GM18498 (cell line): ENCODE measurements at regions not wholly inside any gene's neighbourhood (a gene's known extent, or its start where the extent isn't known, plus 50 kb on each side); places are given as distances from the start of the nearest gene placed in this dataset.

ENCODE experiments used
- ATAC-seq: cut with Tn5 transposase; IDR thresholded peaks from one replicate; pipeline ENCODE4 v1.9.1; 2021; ENCODE audit warnings: mild to moderate bottlenecking, moderate library complexity; ENCODE audit not compliant: unreplicated experiment

DNA sequence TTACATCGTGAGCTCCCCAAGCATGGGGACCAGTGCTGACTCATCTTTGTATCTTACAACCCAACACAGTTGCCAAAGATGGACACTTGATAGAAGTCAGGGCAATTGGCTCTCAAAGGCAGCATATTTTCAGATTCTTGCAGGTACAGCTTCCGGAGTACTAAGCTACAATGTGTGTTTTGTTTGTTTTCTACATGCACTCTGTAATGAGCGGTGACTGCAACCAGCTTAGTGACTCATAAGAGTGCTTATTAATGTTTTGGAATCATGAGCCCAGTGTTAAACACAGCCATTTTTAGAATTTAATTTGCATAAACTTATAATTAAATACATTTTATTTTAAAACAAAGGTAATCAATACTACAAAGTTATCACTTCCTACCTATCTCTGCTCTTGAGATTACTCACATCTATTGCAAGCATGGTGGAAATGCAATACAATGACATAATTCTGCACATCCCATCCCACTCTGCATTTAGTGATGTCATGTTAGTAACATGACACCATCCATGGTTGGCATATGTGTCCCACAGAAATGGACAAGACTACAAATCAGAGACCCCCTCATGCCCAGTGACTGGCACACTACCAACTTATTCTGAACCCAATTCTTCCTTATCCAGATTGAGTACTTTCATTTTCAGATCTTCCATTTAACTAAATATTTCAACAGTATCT lies 399.8 kb upstream of the ST6GAL2 start:
- no peak for ATAC-seq

DNA sequence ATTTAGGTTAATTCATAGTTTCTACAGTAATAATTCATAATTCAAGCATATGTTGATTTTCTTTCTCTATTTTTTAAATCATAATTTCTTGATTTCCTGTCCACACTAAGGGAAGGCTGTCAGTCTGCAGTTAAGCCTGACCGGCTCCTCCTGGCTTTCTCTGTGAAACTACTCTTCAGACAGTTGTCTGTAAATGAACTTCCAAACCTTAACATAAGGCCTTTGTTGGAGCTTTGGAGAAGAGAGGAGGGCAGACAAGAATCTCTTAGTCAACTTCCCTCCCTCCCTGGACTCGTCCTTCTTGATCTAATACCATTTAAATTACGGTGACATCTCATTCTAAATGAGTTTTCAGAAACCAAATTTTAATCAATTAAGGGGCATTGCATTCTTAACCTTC lies 404.1 kb upstream of the ST6GAL2 start:
- ATAC-seq = no peak

DNA sequence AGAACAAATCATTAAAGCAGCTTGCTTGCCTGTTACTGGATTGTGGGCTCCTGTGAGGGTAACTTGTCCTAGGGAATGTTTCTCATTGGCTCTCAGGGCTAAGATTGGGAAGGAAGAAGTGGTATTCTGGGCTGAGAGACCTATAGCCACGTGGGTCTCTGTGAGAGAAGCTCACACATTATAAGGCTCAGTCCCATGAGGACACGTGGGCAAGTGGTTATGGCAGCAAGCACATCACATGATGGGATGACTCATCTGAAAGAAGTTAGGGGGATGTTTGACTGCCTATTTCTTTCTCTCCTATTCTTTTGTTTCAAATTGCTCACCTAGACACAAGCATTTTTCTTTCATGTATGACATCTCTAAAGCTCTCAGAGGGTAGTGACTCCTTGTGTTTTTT lies 418.0 kb upstream of the ST6GAL2 start:
- ATAC-seq = no peak

DNA sequence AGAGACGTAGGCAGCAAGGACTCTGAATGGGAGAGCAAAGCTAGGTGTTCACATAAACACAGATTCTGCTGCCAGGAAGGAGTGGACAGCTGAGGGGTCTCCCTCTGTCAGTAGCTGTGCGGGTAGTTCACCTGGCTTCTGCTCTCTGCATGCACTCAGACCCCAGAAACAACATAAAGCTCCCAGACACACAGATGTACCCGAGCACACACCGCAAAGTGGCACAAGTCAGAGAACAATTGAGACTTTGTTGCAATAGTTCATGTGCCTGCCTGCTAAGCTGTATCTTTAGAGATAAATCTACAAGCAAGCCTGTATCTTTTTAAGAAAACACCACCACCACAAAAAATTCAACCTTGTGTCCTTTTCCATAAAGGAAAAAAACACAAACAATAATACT lies 420.0 kb upstream of the ST6GAL2 start:
- ATAC-seq = no peak

DNA sequence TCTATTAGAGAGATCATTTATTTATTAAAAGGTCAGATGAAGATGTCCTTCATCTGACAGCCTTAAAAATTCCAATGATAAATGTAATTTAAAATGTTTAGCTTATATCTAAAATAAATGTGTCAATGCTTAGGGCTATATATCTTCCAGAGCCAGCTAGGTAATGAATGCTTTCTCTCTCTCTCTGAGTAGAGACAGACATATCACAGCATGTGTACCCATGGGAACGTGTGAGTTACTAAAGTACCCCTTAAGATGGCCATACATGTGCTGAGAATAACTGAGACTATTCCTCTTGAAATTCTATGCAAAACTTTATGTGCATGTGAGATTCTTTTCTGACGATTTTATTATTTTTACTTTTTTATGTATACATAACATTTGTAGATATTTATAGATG lies 420.9 kb upstream of the ST6GAL2 start:
- no peak for ATAC-seq

DNA sequence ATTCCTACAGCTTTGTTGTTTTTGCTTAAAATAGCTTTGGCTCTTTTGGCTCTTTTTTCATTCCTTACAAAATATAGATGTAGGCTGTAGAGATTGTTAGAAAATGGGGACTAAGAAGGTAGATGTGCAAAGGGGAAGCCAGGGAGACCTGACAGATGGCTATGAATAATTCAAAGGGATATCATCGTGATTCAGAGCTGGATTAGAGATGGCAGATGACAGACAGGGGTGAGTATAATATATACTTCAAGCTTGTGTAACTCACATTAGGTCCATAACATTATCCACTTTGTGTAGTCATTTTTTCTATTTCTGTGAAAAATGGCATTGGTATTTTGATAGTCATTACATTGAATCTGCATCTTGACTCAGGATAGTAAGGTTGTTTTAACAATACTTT lies 422.9 kb upstream of the ST6GAL2 start:
- no peak for ATAC-seq

DNA sequence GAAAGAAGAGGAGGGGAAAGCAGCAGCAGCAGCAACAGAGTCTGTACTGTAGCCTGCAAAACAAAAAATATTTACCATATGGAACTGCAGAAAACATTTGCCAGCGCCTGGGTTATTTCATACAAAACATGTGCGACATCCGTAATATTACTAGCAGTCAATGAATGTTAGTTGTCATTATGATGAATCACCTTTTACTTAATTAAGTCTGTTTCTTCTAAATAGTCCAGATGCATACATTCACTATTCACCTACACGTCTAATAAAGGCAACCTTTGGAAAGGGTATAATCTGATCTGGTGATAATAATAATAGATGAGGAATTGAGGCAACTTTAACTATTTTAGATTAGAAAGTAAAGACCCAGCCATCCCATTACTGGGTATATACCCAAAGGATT lies 426.3 kb upstream of the ST6GAL2 start:
- no peak for ATAC-seq

DNA sequence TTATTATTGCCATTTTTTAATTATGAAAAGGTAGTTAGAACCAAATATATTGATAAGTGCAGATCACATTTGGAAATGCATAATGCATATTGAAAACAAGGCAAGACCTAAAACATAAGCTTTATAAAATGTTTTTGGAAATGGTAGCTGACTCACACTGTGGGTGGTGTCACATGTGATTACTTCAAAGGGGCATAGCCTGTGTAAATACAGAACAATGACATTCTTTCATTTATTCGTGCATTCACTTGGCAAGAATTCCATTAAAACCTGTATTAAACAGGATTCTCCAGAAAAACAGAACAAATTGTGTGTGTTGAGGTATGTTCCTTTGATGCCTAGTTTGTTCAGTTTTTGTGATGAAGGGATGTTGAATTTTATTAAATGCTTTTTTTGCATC lies 427.3 kb upstream of the ST6GAL2 start:
- ATAC-seq = no peak

DNA sequence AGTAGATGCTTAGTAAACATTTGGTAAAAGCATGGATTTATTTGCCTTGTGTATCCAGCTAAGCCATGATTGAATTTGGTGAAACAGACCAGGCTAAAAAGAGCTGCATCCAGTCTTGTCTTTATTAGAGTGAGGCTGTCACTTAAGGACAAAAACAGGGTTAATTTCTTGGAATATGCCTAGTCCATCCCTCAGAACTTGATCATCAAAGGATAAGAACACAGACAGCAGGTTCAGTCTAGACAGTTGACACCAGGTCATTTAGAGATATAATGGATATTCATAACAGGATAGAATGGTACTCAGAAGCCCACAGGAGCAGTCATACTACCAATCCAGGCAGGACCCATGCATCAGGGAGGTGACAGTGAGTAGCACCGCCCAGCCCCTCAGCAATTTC lies 434.9 kb upstream of the ST6GAL2 start:
- no peak for ATAC-seq

DNA sequence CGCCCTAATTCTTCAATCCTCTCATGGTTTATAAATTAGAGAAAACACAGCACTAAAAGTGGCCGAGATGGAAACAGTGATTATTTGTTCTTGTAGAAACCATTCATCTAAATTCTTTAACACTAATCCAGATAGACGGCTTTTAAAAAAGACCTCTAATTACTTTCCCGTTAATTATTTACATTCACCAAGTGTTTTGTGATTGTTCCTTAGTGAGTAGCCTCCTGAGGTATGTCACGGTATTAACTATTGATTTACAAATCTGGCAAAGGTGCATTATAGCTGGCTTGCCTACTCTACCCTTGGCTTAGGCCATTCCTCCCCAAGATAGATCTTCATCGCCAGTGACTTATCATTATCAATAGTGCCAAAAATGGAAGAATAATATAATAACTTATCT lies 436.4 kb upstream of the ST6GAL2 start:
- no peak for ATAC-seq

DNA sequence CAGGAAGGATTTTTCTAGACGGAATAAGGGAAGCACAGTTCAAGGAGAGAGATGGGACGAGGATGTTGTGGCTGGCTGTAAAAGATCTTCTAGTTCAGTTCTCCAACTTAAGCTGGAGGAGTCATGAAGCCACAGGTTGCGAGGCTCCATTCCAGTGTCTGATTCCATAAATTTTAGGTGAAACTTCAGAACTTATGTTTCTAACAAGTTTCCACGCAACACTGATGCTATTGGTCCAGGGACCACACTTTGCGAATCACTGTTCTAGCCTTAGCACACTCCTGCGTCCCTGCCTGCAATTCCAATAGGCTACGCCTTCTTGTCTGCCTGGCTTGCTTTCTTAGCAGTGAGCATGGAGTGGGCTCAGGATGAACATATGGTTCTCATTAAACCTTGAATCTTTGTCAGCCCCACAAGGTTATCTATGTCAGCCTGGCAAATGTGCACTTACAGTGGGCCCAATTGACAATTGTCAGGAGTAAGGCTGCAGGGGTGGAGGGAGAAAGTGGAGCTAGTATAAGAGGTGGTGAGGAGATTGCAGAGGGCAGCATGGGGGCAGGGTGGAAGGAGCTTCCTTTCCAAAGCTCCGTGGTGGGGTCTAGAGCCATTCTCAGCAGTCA lies 438.1 kb upstream of the ST6GAL2 start:
- no peak for ATAC-seq

DNA sequence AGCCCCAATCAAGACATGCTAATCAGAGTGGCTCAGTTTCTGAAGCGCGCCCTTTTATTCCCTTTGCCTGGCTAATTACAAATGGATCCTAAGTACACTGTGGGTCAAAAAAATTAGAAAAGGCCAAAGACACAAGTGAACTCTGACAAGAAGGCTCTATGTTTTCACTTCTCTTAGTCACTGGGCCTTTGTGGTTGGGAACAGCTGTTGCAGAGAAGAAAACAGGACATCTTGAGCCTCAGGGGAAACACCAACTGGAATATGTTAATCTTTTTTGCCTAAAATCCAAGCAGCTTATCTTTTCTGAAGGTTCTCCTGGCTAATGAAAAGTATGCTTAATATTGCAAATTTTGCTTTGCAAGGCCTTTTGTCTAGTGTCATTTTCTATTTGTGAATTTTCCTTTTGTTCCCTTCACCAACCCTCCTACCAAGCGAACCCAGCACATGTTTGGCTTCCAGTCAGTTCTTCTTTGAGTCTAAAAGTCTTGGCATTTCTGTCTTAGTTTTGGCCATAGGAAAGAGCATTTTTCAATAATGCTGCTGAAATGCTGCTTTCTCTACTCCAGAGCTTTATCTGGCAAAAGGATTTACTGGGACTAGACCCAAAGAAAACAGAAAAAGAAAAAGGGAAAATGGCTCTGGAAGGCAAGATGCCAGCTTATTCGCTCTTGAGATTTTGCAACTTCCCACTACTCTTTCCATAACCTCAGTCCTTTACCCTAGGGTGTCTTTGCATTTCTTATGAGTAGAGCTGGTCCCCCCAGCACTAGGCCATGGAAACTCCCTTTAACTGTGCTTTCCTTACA lies 440.2 kb upstream of the ST6GAL2 start:
- no peak for ATAC-seq

DNA sequence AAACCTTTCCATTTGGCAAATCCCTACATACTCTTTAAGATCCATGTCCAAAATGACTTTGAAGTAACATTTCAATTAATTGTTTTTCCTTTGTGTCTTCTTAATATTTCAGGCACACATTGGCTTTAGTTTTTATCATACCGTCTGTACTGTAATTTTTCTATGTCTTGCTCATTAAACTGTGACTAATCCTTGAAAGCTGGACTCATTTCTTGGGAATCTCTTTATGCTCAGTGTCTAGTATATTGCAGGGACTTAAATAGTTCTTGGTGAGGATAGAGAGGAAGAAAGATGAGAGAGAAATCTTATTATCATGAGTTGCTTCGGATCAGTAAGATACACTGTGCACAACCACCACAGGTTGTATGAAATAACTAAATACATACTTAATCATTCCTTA lies 448.3 kb upstream of the ST6GAL2 start:
- no peak for ATAC-seq

DNA sequence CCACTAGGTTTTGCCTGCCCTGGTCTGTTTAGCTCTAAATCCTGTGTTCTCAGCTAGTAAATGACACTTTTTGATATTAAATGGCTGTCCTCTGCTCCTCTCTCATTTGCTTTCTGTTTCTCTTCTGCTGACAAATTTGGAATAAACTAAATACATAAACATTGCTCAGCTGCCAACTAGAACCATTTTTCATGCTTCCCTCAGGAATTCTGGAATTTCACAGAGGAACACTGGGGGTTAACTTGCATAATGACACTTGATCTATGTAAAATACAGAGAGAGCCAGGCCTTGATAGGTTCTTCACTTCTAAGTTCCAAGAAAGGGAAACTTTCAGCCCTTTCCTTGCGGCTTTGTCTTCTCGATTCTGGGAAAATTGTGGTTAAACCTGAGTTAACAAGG lies 450.6 kb upstream of the ST6GAL2 start:
- no peak for ATAC-seq

DNA sequence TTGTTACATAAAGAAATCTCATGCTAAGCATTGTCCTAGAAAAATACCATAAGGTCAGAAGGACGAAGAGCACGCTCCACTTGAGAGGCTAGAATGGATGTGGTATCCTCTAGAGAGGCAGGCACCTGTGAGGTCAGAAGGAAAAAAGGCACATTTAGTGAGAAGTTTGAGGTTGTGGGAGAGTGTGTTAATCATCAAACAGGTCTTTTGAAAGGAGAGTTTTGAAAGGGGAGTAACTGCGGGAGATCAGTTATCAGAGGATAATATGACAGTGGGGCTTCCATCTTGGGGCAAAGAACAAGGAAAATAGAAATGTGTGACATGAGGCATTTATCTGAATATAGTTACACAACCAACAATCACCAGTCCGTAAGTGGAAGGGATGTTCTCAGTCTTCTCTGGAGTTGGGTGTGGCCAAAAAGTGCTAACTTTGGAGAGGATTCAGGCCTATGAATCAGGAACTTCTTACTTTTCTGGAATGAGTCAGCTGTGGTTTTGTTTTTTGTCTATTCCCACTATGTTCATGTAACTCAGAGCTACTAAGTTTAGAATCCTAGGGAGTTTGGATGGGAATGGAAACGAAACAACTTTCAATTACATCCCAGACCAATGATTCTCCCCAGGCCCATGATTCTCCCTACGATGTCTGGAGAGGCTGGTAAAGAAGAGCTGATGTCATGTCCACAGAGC lies 451.4 kb upstream of the ST6GAL2 start:
- ATAC-seq = no peak

DNA sequence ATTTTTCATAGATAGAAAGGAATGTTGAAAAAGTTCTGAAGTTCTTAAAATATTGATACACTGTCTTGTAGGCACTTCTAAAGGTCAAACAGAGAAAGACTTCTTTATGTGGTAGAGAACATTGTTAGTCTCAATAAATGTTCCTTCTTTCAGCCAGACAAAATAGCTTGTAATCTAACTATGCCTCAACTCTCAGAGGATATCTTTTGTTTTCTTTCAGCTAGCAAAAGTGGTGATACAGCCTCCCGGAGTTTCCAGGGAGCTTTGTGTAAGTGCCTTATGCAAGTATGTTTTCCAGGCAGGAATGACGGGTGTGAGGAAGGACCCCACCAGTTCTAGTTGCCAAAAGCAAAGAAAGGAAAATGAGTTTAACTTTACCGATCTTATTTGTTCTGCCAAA lies 452.1 kb upstream of the ST6GAL2 start:
- no peak for ATAC-seq

DNA sequence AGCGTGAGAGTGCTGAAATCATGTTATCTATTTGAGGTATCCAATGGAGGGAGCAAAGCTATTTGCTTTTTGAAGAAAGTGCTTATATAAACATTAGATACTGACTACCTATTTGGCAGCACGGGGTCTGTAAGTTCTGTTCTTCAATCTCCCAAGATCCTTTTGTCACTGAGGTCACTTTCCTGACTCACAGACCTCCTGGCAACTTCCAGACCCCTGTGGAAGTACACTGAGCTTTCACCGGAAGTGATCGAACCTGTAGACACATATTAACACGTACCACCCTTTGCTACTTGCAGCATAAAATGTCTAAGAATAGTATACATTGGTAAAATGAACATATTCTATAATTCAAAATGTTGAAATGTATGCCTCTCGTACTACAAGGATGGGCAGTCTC lies 452.6 kb upstream of the ST6GAL2 start:
- ATAC-seq = no peak

DNA sequence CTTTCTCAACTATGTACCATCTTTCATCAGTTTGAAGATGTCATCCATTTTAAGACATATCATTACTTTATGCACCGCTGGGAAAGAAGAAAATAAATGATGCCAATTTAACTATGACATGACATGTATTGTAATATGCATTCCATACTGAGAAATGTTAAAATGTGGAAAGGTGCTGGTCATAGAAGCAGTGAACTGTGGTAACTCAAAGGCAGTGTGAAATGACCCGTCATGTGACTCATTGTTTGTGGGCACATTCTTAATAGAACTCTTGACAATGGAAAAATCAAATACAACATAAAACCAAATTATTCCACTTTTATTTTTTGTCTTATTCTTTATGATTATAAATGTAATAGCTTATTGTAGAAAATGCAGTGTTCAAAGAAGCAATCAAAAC lies 455.0 kb upstream of the ST6GAL2 start:
- no peak for ATAC-seq

DNA sequence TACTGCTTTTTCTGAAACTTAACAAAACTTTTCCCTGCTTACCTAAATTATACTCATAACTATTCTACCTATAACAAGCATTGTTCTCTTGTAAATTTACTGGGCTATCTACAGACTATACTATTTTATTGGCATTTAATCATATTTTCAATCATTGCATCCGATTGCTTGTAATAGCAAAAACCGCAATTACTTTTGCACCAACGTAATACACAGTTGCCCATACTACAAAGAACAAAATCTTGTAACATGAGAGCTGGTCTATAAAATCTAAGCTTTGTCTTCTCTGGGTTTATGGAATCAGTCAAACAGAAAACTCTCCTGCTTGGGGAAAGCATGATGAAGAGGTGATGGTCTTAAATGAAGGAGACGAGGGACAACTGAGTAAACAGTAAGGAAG lies 463.4 kb upstream of the ST6GAL2 start:
- ATAC-seq = no peak

DNA sequence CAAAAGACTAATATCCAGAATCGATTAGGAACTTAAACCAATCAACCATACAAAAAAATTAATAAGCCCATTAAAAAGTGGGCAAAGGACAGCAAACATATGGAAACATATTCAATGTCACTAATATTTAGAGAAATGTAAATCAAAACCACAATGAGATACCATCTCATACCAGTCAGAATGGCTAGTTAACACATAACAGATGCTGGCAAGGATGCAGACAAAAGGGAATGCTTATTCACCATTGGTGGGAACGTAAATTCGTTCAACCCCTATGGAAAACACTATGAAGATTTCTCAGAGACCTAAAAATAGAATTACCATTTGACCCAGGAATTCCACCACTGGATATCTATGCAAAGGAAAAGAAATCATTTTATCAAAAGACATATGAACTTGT lies 468.2 kb upstream of the ST6GAL2 start:
- no peak for ATAC-seq

DNA sequence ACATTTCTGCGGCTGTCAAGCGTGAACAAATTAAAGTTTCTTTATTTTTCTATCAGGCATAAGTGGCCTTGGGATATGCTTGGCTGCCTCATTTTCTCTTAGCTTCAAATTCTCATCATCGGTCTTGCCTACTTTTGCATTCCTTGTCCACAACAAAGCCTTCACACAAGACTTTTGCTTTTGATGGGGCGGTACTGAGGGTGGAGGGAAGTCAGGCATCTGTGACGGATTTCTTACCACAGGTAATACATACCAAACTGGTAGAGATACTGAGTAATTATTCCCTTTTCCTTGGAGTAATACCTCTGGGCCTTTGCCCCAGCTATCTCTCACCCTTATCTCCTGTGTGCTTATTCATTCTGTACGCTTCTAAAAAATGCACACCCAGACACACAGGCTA lies 468.3 kb upstream of the RGPD4 start:
- ATAC-seq = no peak

DNA sequence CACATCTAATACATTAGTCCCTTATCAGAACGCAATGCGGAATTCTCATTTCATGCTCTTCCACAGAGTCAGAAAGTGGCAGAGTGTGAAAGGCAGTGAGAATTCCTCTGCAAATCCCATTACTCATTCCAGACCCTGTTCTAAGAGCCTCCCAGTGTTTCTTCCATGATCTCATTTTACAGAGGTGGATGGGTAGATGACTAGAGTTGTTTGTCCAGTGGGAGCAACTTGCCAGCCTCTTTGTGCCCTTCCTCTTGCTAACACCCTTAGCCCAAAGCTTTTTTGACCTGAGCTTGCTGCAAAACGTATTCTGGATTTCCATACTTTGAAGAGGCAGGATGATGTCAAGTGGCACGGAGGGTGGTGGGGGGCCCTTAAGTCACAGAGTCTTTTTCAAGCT lies 467.7 kb upstream of the RGPD4 start:
- ATAC-seq = no peak
